HL-60/S4 treated with retinoic acid at 250 ng/mL for 4 days and 3 days (cell line): ENCODE measurements at regions not wholly inside any gene's neighbourhood (a gene's known extent, or its start where the extent isn't known, plus 50 kb on each side); places are given as distances from the start of the nearest gene placed in this dataset.

ENCODE experiments used
- in situ Hi-C: fragments of 300-500 bp; cut with MboI; formaldehyde crosslinking; loops from 2 replicates; pipeline ENCODE4 v1.7.0; 2022; ENCODE audit warnings: low sequenced_read_pairs

GRCh38 chr2:47267711-47268086, 91.4 kb upstream of the CALM2 start:
- in situ Hi-C loops: no loop called here

GRCh38 chr2:47266939-47267710, 90.8 kb upstream of the CALM2 start:
- in situ Hi-C loops: no loop called here

- in situ Hi-C loops: no loop called here
Observed at GRCh38 chr2:47265751-47266231, 89.5 kb upstream of the CALM2 start.

- in situ Hi-C loops: no loop called here
Observed at GRCh38 chr2:47265158-47265557, 88.8 kb upstream of the CALM2 start.

GRCh38 chr2:47264686-47265085, 88.4 kb upstream of the CALM2 start:
- in situ Hi-C loops: no loop called here

GRCh38 chr2:47264143-47264542, 87.8 kb upstream of the CALM2 start:
- in situ Hi-C loops: no loop called here

GRCh38 chr2:47262657-47263056, 86.3 kb upstream of the CALM2 start:
- in situ Hi-C loops: no loop called here

- in situ Hi-C loops: no loop called here
Observed at GRCh38 chr2:47260971-47261370, 84.7 kb upstream of the CALM2 start.

GRCh38 chr2:47259829-47260228, 83.5 kb upstream of the CALM2 start:
- in situ Hi-C loops: no loop called here

- in situ Hi-C loops: no loop called here
Observed at GRCh38 chr2:47257946-47258348, 81.6 kb upstream of the CALM2 start.

GRCh38 chr2:47256416-47257087, 80.2 kb upstream of the CALM2 start:
- in situ Hi-C loops: no loop called here

- in situ Hi-C loops: no loop called here
Observed at GRCh38 chr2:47255794-47256193, 79.5 kb upstream of the CALM2 start.

- in situ Hi-C loops: no loop called here
Observed at GRCh38 chr2:47254464-47254863, 78.2 kb upstream of the CALM2 start.

GRCh38 chr2:47253447-47253846, 77.1 kb upstream of the CALM2 start:
- in situ Hi-C loops: no loop called here

- in situ Hi-C loops: no loop called here
Observed at GRCh38 chr2:47251404-47251675, 75.0 kb upstream of the CALM2 start.

GRCh38 chr2:47250586-47251403, 74.5 kb upstream of the CALM2 start:
- in situ Hi-C loops: no loop called here

- in situ Hi-C loops: no loop called here
Observed at GRCh38 chr2:47249931-47250330, 73.6 kb upstream of the CALM2 start.

- in situ Hi-C loops: no loop called here
Observed at GRCh38 chr2:47249157-47249900, 73.0 kb upstream of the CALM2 start.

GRCh38 chr2:47243596-47244323, 67.4 kb upstream of the CALM2 start:
- in situ Hi-C loops: no loop called here

- in situ Hi-C loops: no loop called here
Observed at GRCh38 chr2:47241715-47242114, 65.4 kb upstream of the CALM2 start.
